ENCODE measurements at regions not wholly inside any gene's neighbourhood (a gene's known extent, or its start where the extent isn't known, plus 50 kb on each side); places are given as distances from the start of the nearest gene placed in this dataset.

DNA sequence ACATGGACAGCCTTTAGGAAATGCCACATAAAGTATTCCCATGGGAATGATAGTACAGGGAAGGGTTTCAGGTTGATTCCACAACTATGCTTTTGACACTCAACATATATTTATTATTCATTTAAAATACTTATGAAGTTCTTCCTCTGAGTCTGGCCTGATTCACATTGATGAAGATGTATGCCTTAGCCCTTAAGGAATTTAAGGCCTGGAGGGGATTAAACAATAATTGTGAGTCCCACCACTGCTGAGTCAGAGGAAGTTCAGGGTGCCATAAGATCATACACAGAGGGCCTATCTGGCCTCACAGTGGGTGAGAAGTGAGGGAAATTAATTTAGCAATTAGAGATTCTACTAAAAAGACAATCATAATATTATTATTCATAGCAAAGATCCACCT is 161.1 kb upstream of the SNX19 start:
- Histone ChIP-seq H3K4me3 (ENCODE audit: low read depth, low read length, poor library complexity, severe bottlenecking) (no peak overlapping the region), H3K27ac (ENCODE audit: low read depth, low read length, poor library complexity, severe bottlenecking) (no peak overlapping the region), H3K27me3 (ENCODE audit: insufficient read depth, low read length) (no peaks in the 10 kb centered on the region), H3K36me3 (ENCODE audit: insufficient read depth, low read length) (no peaks in the 10 kb centered on the region), H3K4me1 (ENCODE audit: insufficient read depth, low read length, severe bottlenecking) (no peaks in the 10 kb centered on the region), H3K4me2 (ENCODE audit: low read length) (no peak overlapping the region), H3K79me2 (ENCODE audit: insufficient read depth, low read length) (no peaks in the 10 kb centered on the region), H3K9me2 (ENCODE audit: low read depth, low read length) (no peaks in the 10 kb centered on the region), H4K20me1 (ENCODE audit: insufficient read depth, low read length) (no peaks in the 10 kb centered on the region), H3K9ac (ENCODE audit: low read length) (no peak overlapping the region), H2AFZ (ENCODE audit: low read length) (no peak overlapping the region), H3K9me3 (ENCODE audit: low read length) (no peaks in the 10 kb centered on the region), H3F3A (ENCODE audit: insufficient read depth, low read length) (no peaks in the 10 kb centered on the region)
- TF ChIP-seq EZH2 (IDR thresholded peaks at IDR 0.05; ENCODE audit: borderline replicate concordance, low read length) = no peak
- TF ChIP-seq, protein P1, sequence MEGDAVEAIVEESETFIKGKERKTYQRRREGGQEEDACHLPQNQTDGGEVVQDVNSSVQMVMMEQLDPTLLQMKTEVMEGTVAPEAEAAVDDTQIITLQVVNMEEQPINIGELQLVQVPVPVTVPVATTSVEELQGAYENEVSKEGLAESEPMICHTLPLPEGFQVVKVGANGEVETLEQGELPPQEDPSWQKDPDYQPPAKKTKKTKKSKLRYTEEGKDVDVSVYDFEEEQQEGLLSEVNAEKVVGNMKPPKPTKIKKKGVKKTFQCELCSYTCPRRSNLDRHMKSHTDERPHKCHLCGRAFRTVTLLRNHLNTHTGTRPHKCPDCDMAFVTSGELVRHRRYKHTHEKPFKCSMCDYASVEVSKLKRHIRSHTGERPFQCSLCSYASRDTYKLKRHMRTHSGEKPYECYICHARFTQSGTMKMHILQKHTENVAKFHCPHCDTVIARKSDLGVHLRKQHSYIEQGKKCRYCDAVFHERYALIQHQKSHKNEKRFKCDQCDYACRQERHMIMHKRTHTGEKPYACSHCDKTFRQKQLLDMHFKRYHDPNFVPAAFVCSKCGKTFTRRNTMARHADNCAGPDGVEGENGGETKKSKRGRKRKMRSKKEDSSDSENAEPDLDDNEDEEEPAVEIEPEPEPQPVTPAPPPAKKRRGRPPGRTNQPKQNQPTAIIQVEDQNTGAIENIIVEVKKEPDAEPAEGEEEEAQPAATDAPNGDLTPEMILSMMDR (IDR thresholded peaks at IDR 0.05; ENCODE audit: low read length) = no peak

DNA sequence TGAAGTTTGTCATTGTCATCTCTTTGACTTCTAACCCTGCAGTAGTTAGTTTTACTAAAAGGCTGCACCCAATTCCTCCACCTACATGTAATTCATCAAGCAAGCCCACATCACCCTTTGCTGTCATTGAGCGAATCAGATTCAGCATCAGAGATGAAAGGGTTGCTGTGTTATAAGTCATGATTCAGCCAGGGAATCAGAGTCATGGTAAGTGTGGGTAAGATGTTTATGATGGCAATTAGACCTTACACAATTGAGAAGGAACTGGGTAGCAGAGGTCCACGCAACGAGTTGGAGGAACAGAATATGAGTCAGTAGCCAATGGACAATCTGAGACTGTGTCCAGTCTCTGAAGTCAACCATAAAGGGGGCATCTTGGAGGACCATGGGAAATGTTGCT is 162.8 kb upstream of the SNX19 start:
- Histone ChIP-seq H3K27me3 (ENCODE audit: insufficient read depth, low read length) (no peaks in the 10 kb centered on the region), H4K20me1 (ENCODE audit: insufficient read depth, low read length) (no peaks in the 10 kb centered on the region), H3F3A (ENCODE audit: insufficient read depth, low read length) (no peaks in the 10 kb centered on the region), H3K9me2 (ENCODE audit: low read depth, low read length) (no peaks in the 10 kb centered on the region), H3K4me3 (ENCODE audit: low read depth, low read length, poor library complexity, severe bottlenecking) (no peak overlapping the region), H3K27ac (ENCODE audit: low read depth, low read length, poor library complexity, severe bottlenecking) (no peak overlapping the region), H3K4me2 (ENCODE audit: low read length) (no peak overlapping the region), H3K79me2 (ENCODE audit: insufficient read depth, low read length) (no peaks in the 10 kb centered on the region), H3K4me1 (ENCODE audit: insufficient read depth, low read length, severe bottlenecking) (no peaks in the 10 kb centered on the region), H3K36me3 (ENCODE audit: insufficient read depth, low read length) (no peaks in the 10 kb centered on the region), H2AFZ (ENCODE audit: low read length) (no peak overlapping the region), H3K9ac (ENCODE audit: low read length) (no peak overlapping the region), H3K9me3 (ENCODE audit: low read length) (no peaks in the 10 kb centered on the region)
- no peak for TF ChIP-seq EZH2 (IDR thresholded peaks at IDR 0.05; ENCODE audit: borderline replicate concordance, low read length)
- TF ChIP-seq, protein P1 (IDR thresholded peaks at IDR 0.05; ENCODE audit: low read length) = no peak

DNA sequence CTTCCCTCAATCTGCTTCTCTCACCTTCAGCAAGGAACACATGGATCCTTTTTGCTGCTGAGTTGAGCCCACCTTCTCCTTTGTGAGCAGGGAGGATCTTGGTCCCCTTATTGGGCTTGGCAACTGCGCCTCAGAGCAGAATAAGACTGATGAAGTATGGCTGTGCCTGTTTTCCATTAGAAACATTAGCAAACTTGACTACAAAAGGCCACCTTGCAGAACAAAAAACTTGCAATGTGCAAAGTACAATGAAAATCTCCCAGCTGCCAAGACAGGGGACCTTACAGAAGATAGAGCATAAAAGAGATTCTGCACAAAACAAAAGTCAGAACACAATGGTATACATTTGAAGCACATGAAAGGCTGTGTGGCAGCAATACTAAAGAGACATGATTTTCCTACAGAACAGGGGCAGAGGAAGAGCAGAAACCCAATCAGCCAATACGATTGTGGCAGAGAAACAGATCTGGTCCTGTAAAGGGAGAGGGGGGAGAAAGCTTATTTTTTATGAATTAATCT is 173.5 kb upstream of the SNX19 start:
- Histone ChIP-seq H3K9ac (ENCODE audit: low read length) (no peak overlapping the region), H3K9me2 (ENCODE audit: low read depth, low read length) (no peaks in the 10 kb centered on the region), H4K20me1 (ENCODE audit: insufficient read depth, low read length) (no peaks in the 10 kb centered on the region), H3K4me3 (ENCODE audit: low read depth, low read length, poor library complexity, severe bottlenecking) (no peak overlapping the region), H3F3A (ENCODE audit: insufficient read depth, low read length) (no peaks in the 10 kb centered on the region), H2AFZ (ENCODE audit: low read length) (no peak overlapping the region), H3K79me2 (ENCODE audit: insufficient read depth, low read length) (no peaks in the 10 kb centered on the region), H3K4me2 (ENCODE audit: low read length) (no peak overlapping the region), H3K4me1 (ENCODE audit: insufficient read depth, low read length, severe bottlenecking) (no peaks in the 10 kb centered on the region), H3K9me3 (ENCODE audit: low read length) (no peaks in the 10 kb centered on the region), H3K27ac (ENCODE audit: low read depth, low read length, poor library complexity, severe bottlenecking) (no peak overlapping the region), H3K36me3 (ENCODE audit: insufficient read depth, low read length) (no peaks in the 10 kb centered on the region), H3K27me3 (ENCODE audit: insufficient read depth, low read length) (no peaks in the 10 kb centered on the region)
- no peak for TF ChIP-seq EZH2 (IDR thresholded peaks at IDR 0.05; ENCODE audit: borderline replicate concordance, low read length)
- TF ChIP-seq, protein P1 (IDR thresholded peaks at IDR 0.05; ENCODE audit: low read length) = no peak

All from OCI-LY1 (cell line).